PC-9 (cell line): ENCODE measurements at regions not wholly inside any gene's neighbourhood (a gene's known extent, or its start where the extent isn't known, plus 50 kb on each side); places are given as distances from the start of the nearest gene placed in this dataset.
"Not testable (repeated sequence)": the region's sequence is repeated elsewhere in the genome, so short reads cannot be mapped to it uniquely, and the experiment has no call there.

Source experiments
- BruUV-seq: library from RNA; stranded (reverse); fragments of 400-500 nt; replicated peaks from 2 replicates; lab custom pipeline; 2021; lab: Mats Ljungman, UMichigan
- CTCF ChIA-PET: fragments of 300-600 bp; sonication (Branson Sonifier 250); formaldehyde crosslinking; loops from one replicate; lab custom pipeline; 2022; ENCODE audit warnings: antibody characterized with exemption; lab: Charles Lee
- POLR2A ChIA-PET: fragments of 300-600 bp; sonication (Branson Sonifier 250); formaldehyde crosslinking; loops from one replicate; lab custom pipeline; 2022; ENCODE audit warnings: antibody characterized with exemption; ENCODE audit not compliant: unreplicated experiment; lab: Charles Lee
- DNase-seq, 2 experiments: peaks; one replicate each; pipeline versions ENCODE4 v3.0.0 to v3.0.0-alpha.2; 2015 to 2022; ENCODE audit warnings: mixed read lengths in 1 of 2
- H2AFZ ChIP-seq: fragments of 200-600 bp; sonication (generic); 2 replicates; pipeline ENCODE4 v1.8.1; 2017; ENCODE audit warnings: antibody characterized with exemption
- H3F3A ChIP-seq: fragments of 200-600 bp; sonication (generic); 2 replicates; pipeline ENCODE4 v1.8.1; 2017; ENCODE audit warnings: antibody characterized with exemption, mild to moderate bottlenecking, low read depth; ENCODE audit not compliant: insufficient read depth
- H3K27ac ChIP-seq: fragments of 200-600 bp; sonication (generic); 2 replicates; pipeline ENCODE4 v1.6.1; 2016; ENCODE audit warnings: mixed run types
- H3K27me3 ChIP-seq: fragments of 200-600 bp; sonication (generic); 2 replicates; pipeline ENCODE4 v1.6.1; 2016; ENCODE audit warnings: low read depth, mixed run types; ENCODE audit not compliant: insufficient read depth
- H3K36me3 ChIP-seq: fragments of 200-600 bp; sonication (generic); 2 replicates; pipeline ENCODE4 v1.6.1; 2016; ENCODE audit warnings: low read depth, mixed run types
- H3K4me1 ChIP-seq: fragments of 200-600 bp; sonication (generic); replicated peaks from 2 replicates; pipeline ENCODE4 v1.6.1; 2016; ENCODE audit warnings: mixed run types; ENCODE audit not compliant: insufficient read depth
- H3K4me2 ChIP-seq: fragments of 200-600 bp; sonication (generic); 2 replicates; pipeline ENCODE4 v1.6.1; 2017; ENCODE audit warnings: mixed run types
- H3K4me3 ChIP-seq: fragments of 200-600 bp; sonication (generic); 2 replicates; pipeline ENCODE4 v1.6.1; 2016; ENCODE audit warnings: mixed run types
- H3K79me2 ChIP-seq: fragments of 200-600 bp; sonication (generic); 2 replicates; pipeline ENCODE4 v1.6.1; 2017; ENCODE audit warnings: low read depth, mixed run types
- H3K9me2 ChIP-seq: fragments of 200-600 bp; sonication (generic); 2 replicates; pipeline ENCODE4 v1.8.1; 2017; ENCODE audit warnings: mild to moderate bottlenecking; ENCODE audit not compliant: insufficient read depth
- H3K9me3 ChIP-seq: fragments of 200-600 bp; sonication (generic); 2 replicates; pipeline ENCODE4 v1.8.1; 2016; ENCODE audit warnings: low read depth; ENCODE audit not compliant: insufficient read depth
- H4K20me1 ChIP-seq: fragments of 200-600 bp; sonication (generic); 2 replicates; pipeline ENCODE4 v1.8.1; 2017; ENCODE audit not compliant: insufficient read depth
- EZH2 ChIP-seq: fragments of 200-600 bp; sonication (generic); IDR thresholded peaks from 2 replicates; pipeline ENCODE4 v1.8.0; 2017; ENCODE audit warnings: antibody characterized with exemption, low read depth
- intact Hi-C: fragments of 100-400 bp; cut with micrococcal nuclease; formaldehyde crosslinking; loops from one replicate; pipeline ENCODE4 v1.10.0; 2022; ENCODE audit not compliant: unreplicated experiment
- TF ChIP-seq, protein P1 (sequence below): fragments of 200-600 bp; sonication (generic); conservative IDR thresholded peaks from 2 replicates; pipeline ENCODE4 v1.6.1; 2017; ENCODE audit warnings: mixed run types, antibody characterized with exemption, mild to moderate bottlenecking, moderate library complexity

- Histone ChIP-seq H3K79me2 (no peaks in the 10 kb centered on the region), H3F3A (no peaks in the 10 kb centered on the region), H4K20me1 (no peaks in the 10 kb centered on the region), H3K27ac (no peak overlapping the region), H3K4me3 (no peak overlapping the region), H3K9me3 (no peaks in the 10 kb centered on the region), H3K36me3 (no peaks in the 10 kb centered on the region), H3K9me2 (no peaks in the 10 kb centered on the region), H3K4me2 (no peak overlapping the region), H3K4me1 (no peaks in the 10 kb centered on the region), H3K27me3 (no peaks in the 10 kb centered on the region), H2AFZ (no peak overlapping the region)
- DNase-seq, result no peak
- ChIA-PET POLR2A (no interaction called here), CTCF (no interaction called here)
- no TSS peak for BruUV-seq
- intact Hi-C loops, result no loop called here
- no peak for TF ChIP-seq EZH2
- TF ChIP-seq, protein P1, sequence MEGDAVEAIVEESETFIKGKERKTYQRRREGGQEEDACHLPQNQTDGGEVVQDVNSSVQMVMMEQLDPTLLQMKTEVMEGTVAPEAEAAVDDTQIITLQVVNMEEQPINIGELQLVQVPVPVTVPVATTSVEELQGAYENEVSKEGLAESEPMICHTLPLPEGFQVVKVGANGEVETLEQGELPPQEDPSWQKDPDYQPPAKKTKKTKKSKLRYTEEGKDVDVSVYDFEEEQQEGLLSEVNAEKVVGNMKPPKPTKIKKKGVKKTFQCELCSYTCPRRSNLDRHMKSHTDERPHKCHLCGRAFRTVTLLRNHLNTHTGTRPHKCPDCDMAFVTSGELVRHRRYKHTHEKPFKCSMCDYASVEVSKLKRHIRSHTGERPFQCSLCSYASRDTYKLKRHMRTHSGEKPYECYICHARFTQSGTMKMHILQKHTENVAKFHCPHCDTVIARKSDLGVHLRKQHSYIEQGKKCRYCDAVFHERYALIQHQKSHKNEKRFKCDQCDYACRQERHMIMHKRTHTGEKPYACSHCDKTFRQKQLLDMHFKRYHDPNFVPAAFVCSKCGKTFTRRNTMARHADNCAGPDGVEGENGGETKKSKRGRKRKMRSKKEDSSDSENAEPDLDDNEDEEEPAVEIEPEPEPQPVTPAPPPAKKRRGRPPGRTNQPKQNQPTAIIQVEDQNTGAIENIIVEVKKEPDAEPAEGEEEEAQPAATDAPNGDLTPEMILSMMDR, result no peak
Observed at GRCh38 chr1:90864681-90865080, 147.6 kb upstream of the BARHL2 start.

DNA sequence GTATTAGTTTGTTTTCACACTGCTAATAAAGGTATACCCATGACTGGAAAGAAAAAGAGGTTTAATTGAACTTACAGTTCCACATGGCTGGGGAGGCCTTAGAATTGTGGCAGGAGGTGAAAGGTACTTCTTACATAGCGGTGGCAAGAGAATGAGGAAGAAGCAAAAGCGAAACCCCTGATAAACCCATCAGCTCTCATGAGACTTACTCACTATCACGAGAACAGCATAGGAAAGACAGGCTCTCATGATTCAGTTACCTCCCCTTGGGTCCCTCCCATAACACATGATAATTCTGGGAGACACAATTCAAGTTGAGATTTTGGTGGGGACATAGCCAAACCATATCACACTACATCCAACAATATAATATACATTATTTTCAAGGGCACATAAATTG is 145.7 kb upstream of the BARHL2 start:
- intact Hi-C loops, result no loop called here
- BruUV-seq, result no TSS peak
- H2AFZ ChIP-seq, result no peak overlapping the region
- DNase-seq, result no peak
- H3K79me2 ChIP-seq, result no peaks in the 10 kb centered on the region
- H3K4me3 ChIP-seq, result no peak overlapping the region
- H3K27me3 ChIP-seq, result no peaks in the 10 kb centered on the region
- H3K27ac ChIP-seq, result no peak overlapping the region
- ChIA-PET CTCF (no interaction called here), POLR2A (no interaction called here)
- no peaks in the 10 kb centered on the region for H4K20me1 ChIP-seq
- no peaks in the 10 kb centered on the region for H3K36me3 ChIP-seq
- no peaks in the 10 kb centered on the region for H3K4me1 ChIP-seq
- no peaks in the 10 kb centered on the region for H3K9me3 ChIP-seq
- no peaks in the 10 kb centered on the region for H3K9me2 ChIP-seq
- no peaks in the 10 kb centered on the region for H3F3A ChIP-seq
- TF ChIP-seq, protein P1, result no peak
- no peak for TF ChIP-seq EZH2
- H3K4me2 ChIP-seq, result no peak overlapping the region

- POLR2A ChIA-PET, result interaction anchor here (0.6 kb wide), 1 partner anchor 160 kb away, joined by 3 read pairs; no protein-coding TSS in a partner anchor
- CTCF ChIA-PET, H4K20me1 ChIP-seq, H3K4me1 ChIP-seq, H3K27me3 ChIP-seq, H3F3A ChIP-seq, intact Hi-C loops, H3K9me3 ChIP-seq, DNase-seq, H3K4me3 ChIP-seq, H3K36me3 ChIP-seq, H3K4me2 ChIP-seq, H3K79me2 ChIP-seq, BruUV-seq, H3K9me2 ChIP-seq, H3K27ac ChIP-seq, H2AFZ ChIP-seq: not testable (repeated sequence)
Observed at GRCh38 chr1:90861421-90861820, 144.3 kb upstream of the BARHL2 start.

- Histone ChIP-seq H3K79me2 (no peaks in the 10 kb centered on the region), H3K4me3 (no peak overlapping the region), H2AFZ (no peak overlapping the region), H3K36me3 (no peaks in the 10 kb centered on the region), H3K4me1 (peaks cover 5% of the 10 kb centered on the region; the same call in 1 of the 2 replicates), H3K9me3 (no peaks in the 10 kb centered on the region), H3K27ac (no peak overlapping the region), H3K27me3 (no peaks in the 10 kb centered on the region), H3K4me2 (no peak overlapping the region), H3K9me2 (no peaks in the 10 kb centered on the region), H3F3A (no peaks in the 10 kb centered on the region), H4K20me1 (no peaks in the 10 kb centered on the region)
- BruUV-seq, result no TSS peak
- POLR2A ChIA-PET, result no interaction called here
- intact Hi-C loops, result no loop called here
- DNase-seq, result no peak
- CTCF ChIA-PET, result no interaction called here
- TF ChIP-seq, protein P1, result no peak
- no peak for TF ChIP-seq EZH2
Observed at GRCh38 chr1:90856463-90857007, 139.4 kb upstream of the BARHL2 start.
